ENCODE measurements at regions not wholly inside any gene's neighbourhood (a gene's known extent, or its start where the extent isn't known, plus 50 kb on each side); places are given as distances from the start of the nearest gene placed in this dataset.

DNA sequence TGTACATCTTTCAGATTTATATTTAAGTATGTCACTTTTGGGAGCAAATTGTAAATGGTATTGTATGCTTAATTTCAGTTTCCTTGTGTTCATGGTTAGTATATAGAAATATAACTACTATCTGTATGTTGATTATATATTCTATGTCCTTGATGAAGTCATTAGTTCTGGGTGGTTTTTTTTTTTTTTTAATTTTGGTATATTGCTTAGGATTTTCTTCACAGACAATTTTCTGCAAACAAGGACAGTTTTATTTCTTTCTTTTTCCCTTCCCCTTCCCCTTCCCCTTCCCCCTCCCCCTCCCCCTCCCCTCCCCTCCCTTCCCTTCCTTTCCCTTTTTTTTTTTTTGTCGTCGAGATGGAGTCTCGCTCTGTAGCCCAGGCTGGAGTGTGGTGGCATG is 430.0 kb downstream of the TYW1 start:
- DNase-seq, result no peak

DNA sequence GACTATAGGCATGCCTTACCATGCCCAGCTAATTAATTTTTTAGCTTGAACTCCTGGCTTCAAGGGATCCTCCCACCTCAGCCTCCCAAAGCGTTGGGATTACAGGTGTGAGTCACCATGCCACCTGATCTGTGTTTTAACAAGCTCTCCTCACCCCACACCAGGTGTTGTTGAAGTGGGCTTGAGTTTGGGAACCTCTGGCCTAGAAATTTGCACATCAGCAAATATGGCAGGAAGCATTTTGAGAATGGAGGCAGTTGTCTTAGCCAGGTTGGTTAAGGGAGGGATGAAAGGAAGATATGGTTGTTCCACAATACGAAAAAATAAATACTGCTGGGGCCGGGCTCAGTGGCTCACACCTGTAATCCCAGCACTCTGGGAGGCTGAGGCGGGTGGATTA is 433.1 kb downstream of the TYW1 start:
- no peak for DNase-seq

DNA sequence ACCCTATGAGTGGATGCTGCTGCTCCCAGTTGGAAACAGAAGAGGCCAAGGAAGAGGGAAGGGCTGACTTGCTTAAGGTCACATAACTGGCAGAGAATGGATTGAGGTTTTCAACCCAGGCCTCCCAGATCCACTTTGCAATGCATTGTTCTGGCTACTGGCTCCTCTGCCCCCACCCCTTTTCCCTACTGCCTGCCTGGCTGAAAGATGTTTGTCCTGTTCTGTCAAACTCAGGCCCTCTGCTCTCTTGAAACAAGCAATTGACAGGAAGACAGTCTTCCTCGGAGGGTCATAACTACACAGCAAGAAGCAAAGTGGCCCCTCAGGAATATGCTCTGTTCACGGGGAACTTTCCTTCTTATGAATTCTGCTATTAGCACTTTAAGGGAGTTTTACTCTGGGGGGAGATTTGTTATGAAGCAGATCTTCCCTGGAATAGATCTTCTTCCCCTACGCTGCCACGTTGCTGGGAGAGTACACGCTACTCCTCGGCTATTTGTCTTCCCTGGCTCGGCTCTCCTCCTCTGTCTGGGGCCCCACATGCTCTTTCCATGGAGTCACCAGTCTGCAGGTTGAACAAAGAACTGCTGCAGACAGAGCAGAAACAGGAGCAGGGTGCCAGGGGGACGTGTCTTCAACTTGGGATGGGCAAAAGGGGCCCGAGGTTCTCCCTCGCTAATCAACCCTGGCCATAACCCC is 436.1 kb downstream of the TYW1 start:
- DNase-seq, result no peak

DNA sequence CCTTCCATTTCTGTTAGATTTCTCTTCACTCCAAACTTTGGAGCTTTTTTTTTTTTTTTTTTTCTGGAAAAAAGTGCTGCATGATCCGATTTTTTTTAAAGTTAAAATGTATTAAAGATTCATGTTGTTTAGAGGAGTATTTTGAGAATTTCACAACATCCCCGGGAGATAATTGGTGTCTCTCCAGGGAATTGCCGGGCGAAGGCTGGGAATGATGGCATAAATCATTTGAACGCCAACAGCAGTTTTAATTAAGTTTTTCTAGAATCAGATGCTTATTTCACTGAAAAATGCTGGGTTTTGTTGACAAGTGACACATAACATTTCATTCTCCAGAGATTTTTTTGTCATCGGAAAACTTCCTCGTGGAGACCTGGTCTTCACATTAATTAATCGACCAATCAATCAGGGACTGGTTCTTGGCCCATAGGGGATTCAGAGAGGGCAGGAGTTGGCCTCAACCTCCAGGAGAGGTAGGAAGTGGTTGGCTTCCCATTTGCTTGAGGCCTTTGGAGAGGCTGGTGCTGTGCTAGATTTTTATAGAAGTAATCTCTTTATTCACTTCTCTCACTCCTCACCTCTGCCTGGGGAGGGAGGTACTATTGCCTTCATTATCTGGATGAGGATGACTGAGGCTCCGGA is 439.4 kb downstream of the TYW1 start:
- no peak for DNase-seq

DNA sequence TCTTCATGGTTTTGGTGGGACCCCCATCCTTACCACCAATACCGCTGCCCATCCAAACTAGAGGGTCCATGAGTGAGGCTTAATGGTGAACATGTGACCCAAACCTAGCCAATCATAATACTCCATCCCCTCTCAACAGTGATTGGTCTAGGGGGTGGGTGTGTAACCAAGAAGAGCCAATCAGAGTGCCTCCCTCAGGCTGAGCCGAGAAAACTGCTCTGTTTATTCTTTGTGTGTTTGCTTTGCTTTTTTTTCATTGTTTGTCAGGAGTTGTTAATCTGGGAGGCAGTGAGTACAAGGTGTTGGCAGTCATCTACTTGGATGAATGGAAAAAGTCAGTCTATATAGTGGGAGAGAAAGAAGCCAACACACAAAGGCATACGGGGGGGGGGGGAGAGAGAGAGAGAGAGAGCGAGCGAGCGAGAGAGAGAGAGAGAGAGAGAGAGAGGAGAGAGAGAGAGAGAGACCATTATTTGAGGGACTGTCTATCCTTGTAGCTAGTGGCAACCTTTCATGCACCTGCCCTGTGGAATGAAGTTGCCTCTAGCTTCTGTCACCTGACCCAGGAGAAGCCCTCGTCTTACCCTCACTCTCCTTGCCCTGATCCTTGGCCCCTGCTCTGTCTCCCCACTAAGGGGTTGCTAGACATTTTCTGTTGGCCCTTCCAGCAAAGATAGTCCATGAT is 441.7 kb downstream of the TYW1 start:
- no peak for DNase-seq

DNA sequence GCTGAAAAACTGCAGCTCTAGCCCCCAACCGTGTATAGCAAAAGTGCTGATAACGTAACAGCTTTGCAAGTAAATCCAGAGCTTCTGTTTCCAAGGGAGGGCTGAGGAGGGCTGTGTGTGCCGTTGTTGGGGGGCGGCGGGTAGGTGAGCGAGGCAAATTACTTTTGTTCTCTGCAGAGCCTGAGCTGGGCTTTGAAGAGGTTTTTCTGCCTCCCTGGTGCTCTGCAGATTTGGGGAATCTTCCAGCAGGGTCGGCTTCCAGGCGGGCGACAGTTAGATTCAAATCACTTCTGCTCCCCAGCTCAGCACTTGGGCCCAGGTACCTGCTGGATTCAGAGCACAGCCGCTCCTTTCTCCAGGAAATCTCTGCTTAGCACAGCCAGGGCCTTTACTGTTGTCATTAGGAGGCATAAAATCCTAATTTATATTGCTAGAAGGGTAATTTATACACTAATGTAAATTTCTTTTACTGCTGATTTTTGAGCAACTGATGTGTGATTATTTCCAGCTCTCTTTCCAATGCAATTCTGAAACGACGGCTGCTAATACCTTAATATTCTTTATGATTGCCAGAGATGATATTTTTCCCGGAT is 442.4 kb downstream of the TYW1 start:
- no peak for DNase-seq

DNA sequence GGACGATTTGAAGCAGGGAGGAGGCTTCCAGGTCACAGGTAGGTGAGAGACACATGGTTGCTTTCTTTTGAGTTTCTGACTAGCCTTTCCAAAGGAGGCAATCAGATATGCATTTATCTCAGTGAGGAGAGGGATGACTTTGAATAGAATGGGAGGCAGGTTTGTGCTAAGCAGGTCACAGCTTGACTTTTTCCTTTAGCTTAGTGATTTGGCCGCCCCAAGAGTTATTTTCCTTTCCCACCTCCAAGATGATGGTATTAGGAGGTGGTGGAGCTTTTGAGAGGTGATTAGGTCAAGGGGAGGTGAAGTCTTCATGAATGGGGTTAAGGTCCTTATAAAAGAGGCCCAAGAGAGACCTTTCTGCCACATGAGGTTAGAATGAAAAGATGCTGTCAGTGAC is 443.7 kb downstream of the TYW1 start:
- no peak for DNase-seq

DNA sequence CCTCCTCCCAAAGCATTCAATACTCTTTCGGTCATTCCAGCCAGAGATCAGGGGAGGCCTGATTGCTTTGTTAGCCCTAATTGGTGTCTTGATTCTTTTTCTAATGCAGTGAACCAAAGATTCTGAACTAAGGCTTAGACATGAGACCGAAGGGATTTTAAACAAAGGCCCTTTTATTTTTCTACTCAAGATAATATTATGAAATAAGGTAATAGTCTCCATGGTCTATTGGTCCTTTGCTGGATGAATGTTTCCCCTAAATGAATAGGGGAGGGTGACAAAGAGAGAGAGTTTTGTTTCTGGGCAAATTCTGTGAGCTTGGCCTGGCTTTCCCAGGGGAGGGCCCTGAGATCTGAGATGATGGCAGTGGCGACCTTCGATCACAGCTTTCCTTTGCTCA is 449.1 kb downstream of the TYW1 start:
- no peak for DNase-seq

DNA sequence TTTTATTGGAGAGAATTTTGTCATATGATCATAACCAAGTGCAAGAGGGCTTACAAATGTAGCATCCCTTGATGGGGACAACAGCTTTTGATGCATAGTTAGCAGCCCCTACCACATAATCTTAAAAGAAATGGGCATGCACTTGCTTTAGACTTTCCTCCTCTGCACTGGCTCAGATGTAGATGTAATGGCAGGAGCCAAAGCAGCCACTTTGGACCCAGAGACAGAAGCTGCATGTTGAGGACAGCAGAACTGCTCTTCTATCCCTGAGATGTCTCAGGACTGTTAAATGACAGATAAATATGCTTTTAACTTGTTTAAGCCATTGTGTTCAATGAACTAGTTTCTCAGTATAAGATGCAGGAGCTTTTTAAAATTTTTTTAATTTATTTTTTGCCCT is 450.7 kb downstream of the TYW1 start:
- DNase-seq, result no peak

DNA sequence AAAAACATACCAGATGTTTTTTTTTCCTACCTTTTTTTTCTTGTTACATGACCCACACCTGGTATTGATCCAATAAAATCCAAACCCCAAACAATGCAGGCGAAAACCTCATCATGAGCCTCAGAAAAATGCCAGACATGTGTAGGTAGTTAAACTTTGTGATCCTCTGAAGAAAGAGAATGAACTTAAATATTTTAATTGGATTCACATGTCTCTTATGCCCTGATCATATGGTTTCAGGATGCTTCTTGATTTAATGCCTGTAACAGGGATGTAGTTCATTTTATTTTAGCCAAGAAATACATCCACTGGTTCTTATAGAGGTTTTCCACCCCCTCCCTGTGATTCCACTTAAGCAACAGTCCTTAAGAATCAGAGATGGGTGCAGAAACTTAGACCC is 451.6 kb downstream of the TYW1 start:
- DNase-seq, result no peak

DNA sequence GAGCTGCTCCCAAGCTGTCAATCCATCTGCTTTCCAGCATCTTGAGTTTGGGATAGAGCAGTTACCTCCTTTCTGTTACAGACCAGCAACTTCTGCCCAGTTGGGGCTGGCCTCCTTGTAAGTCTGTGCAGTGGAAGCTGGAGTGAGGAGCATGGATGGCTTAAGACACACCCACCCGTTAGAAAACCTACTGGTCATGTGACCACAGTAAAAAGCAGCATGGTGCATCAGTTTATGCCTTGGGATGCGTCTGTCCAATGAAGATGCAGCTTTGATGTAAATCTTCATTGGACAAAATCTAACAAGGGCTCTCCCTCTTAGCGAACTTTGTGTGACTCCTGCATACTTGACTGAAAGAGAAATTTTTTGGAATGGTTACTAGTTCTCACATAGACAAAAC is 453.5 kb downstream of the TYW1 start:
- no peak for DNase-seq

DNA sequence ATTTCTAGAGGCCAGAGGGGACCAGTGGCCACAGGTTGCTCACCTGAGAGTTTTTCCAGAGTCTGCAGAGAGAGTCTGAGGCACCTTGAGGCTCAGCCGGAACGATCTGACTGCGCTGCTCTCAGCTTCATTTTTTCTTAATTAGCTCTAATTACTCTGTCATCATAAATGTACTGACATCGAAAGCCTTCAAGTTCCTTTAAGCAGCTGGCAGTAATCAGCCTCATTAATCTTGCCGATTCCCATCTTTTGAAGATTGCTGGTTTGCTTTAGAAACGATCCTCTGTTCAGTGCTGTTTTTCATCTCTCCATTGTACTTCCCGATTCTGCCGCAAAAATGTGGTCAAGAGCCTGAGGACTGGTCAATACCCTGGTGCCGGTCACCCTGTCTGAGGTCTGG is 454.7 kb downstream of the TYW1 start:
- DNase-seq, result no peak

DNA sequence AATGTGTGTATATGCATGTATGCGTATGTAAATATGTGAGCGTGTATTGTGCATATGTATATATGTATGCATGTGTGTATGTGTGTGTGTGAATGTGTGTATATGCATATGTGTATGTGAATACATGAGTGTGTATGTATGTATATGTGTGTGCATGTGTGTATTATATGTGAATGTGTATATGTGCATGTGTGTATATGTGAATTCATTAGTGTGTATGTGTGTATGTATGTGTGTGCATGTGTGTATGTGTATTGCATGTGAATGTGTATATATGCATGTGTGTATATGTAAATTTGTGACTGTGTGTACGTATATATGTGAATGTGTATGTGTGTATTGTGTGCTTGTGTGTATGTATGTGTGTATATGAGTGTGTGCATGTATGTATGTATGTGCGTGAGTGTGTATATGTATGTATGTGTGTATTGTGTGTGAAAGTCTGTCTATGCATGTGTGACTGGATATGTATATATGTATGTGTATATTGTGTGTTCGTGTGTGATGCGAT is 455.9 kb downstream of the TYW1 start:
- DNase-seq, result no peak

DNA sequence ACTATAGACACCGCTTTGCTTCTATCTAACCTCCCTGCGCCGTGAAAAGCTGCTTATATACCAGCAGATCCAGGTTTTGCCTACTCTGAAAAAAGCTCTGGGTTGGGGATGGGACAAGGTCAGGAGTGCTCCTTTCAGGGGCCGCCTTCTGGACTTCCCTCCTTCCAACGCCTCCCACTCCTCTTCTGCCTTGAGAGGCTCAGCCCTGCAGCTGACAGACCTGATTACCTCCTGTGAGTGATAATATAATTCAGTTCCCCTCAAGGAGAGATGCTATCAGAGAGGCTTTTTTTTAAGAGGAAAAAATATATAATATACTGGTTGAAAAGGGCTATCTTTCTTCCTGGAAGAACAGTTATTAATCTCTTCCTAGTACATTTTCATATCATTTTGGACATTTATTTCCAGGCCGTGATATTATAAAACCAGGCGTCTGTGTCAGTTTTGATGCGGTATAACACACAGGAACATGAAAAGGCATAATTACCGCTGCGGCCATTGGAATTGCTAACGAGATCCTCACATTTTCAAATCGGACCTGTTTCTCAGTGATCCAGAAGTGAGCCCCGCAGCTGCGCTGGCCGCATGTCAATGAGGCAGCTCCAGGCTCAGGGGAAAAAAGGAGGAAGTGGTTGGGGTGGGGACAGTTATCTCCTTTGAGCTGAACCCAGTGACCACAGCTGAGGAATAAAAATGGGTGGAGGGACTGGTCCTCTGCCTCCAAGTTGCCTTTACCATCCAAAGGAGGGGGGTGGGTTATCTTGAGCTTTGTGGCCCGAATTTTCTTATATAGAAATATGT is 457.1 kb downstream of the TYW1 start:
- no peak for DNase-seq

DNA sequence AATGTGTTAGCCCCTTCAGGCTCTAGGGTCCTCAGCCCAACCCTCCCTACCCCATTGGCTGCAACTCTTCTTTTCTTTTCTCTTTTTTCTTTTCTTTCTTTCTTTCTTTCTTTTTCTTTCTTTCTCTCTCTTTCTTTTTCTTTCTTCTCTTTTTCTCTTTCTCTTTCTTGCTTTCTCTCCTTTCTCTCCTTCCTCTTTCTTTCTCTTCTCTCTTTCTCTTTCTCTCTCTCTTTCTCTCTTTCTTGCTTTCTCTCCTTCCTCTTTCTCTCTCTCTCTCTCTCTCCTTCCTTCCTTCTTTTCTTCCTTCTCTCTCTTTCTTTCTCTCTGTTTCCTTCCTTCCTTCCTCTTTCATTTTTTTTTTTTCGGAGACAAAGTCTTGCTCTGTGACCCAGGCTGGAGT is 458.9 kb downstream of the TYW1 start:
- DNase-seq, result no peak

DNA sequence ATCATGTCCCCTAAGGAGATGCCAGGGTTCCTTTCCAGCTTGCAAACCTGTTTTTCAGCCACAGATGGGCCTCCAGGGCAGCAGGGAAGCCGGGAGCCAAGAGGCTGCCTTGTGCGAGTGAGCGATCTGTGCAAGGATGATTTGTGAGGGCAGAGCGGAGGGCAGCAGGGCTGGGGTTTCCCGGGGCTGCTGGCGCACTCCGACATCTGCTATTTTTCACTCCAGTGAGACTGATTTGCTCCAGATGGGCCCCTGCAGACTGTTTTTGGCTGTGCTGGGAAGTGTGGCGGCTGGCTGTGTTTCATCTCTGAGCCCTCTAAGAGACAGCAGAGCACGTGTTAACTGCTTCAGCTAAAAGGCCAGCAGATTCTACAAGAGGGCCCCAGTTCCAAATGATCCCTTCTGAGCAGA is 466.2 kb downstream of the TYW1 start:
- DNase-seq, result no peak

DNA sequence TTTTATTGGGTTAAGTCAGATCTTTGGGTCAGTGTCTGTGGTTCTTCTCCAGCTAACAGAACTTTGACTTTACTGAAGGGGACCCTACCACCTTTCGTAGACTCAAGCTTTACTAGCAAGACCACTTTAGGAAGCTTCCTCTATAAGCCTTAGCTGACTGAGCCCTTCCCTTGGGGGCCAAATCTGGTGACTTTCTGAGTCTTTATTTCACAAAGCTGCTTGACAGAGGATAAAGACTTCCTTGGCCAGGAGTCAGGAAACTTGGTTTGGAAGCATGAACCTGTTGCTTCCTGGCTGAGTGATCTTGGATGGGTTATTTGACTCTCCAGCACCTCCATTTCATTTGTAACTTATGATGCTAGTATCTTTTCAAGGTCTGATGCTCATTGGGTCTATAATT is 466.7 kb downstream of the TYW1 start:
- no peak for DNase-seq

DNA sequence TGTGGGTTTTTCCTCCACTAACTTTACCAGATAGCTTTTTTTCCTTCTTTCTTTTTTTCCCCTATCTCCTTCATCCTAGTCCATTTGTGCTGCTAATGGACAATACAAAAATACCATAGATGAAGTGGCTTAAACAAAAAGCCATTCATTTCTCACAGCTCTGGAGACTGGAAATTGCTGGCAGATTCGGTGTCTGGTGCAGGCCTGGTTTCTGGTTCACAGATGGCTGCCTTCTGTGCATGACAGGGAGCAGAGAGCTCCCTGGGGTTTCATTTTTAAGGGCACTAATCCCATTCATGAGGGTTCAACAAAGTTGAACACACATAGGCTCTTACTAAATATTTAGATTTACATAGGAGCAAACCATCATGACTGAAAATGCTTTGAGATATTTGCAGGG is 467.4 kb downstream of the TYW1 start:
- DNase-seq, result no peak

DNA sequence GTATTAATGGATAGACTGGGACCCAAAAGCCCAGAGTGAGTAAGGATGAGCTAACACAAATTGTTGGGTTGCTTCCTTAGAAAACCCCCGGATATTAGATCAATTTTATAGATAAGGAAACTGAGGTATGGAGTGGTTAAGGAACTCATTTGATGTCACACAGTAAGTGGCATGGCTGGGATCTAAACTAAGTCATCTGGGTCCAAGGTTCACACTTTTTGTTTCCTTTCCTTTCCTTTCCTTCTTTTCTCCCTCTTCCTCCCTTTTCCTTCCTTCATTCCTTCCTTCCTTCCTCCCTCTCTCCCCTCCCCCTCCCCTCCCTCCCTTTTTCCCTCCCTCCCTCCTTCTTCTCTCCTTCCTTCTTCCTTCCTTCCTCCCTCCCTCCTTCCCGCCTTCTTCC is 469.5 kb downstream of the TYW1 start:
- no peak for DNase-seq

DNA sequence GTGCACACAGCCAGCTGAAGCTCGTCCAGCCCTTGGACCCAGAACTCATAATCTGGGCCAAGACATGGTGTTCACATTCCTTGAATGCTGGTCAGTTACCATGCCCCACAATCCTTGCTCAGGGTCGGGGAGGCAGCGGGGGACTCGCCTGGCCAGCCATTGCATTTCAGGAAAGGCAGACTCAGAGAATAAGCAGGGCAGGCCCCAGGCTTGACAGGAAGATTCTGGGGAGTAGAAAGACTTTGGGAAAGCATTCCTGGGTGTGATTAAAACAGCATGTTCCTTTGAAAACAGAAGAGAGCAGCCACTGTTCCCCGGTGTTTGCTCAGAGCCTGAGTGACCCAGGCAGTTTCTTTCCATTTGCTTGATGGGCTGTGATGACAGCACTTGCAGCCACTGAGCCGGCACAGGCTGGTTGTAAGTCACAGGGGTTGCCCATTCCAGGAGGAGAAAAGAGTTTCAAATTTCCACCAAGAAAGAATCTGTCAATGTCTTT is 473.7 kb downstream of the TYW1 start:
- no peak for DNase-seq

DNA sequence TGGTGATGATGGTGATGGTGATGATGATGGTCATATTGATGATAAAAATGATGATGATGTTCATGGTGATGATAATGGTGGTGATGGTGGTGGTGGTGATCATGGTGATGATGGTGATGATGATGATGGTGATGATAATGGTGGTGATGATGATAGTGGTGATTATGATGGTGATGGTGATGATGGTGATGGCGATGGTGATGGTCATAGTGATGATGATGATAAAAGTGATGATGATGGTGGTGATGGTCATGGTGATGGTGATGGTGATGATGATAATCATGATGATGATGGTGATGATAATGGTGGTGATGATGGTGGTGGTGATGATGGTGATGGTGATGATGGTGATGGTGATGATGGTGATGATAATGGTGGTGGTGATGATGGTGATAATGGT is 478.7 kb downstream of the TYW1 start:
- DNase-seq, result no peak

DNA sequence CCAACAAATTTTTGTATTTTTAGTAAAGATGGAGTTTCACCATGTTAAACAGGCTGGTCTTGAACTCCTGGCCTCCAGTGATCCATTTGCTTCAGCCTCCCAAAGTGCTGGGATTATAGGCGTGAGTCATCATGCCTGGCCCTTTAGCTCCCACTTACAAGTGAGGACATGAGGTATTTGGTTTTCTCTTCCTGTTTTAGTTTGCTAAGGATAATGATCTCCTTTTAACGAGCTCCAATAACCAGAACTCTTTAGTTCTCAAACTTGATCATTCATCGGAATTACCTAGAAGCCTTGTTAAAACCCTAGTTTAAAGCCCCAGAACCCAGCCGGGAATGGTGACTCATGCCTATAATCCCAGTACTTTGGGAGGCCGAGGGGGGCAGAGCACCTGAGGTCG is 481.4 kb downstream of the TYW1 start:
- DNase-seq, result no peak

DNA sequence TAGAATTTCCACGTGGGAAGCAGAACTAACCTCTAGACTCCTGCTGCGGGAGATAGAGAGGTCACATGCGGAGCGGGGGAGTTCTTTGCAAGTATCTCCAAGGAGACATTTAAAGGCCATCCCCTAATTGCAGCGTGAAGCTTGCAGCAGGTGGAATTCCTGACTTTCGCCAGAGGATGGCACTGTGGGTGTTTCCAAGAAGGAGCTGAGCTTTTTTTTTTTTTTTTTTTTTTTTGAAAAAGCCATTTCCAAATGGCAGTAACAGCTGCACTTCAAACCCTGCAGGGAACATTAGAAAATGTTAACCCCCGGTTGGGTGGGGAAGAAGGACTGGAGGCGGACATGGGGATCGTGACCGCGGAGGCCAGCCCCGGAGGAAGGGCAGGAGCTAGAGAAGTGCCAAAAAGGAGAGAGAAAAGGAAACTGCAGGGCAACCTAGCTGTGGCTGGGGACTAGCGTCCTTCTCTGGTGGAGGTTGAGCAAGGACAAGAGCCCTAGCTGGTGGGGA is 487.7 kb downstream of the TYW1 start:
- no peak for DNase-seq

Measured in CD4-positive, alpha-beta T cell treated with Interleukin-1 beta for 1 hour (primary cell).